HG03095 (cell line): ENCODE measurements at regions not wholly inside any gene's neighbourhood (a gene's known extent, or its start where the extent isn't known, plus 50 kb on each side); places are given as distances from the start of the nearest gene placed in this dataset.

Source experiments
- ATAC-seq: cut with Tn5 transposase; IDR thresholded peaks from one replicate; pipeline ENCODE4 v1.9.1; 2021; ENCODE audit warnings: moderate library complexity; ENCODE audit not compliant: unreplicated experiment

GRCh38 chr13:83350569-83350968, 531.7 kb downstream of the SLITRK1 start:
- no peak for ATAC-seq

DNA sequence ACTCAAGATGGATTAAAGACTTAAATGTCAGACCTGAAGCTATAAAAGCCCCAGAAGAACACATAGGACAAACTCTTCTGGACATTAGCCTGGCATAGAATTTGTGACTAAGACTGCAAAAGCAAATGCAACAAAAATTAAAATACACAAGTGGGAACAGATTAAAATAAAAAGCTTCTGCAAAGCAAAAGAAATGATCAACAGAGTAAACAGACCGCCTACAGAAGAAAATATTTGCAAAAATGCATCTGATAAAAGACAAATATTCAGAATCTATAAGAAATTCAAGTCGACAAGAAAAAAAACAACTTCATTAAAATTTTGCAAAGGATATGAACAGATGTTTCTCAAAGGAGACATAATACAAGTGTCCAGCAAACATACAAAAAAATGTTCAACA, 537.8 kb downstream of the SLITRK1 start:
- ATAC-seq = no peak

DNA sequence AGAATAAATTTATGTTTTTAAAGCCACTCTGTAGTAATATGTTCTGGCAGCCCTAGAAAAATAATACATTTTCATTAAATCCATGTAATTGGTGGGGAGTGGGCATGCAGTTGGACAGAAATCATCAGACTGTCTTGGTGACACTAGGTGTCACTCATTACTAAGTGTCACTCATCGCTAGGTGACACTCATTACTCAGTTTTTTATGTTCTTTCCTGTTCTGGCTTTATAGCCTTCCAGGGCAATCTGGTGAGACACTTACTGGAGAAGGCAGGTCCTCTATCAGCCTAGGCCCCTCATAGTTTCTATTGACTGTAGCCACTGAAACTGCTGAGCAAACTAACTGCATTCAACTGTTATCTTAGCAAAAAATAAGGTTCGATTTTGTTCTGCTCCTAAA, 542.1 kb downstream of the SLITRK1 start:
- ATAC-seq = no peak

DNA sequence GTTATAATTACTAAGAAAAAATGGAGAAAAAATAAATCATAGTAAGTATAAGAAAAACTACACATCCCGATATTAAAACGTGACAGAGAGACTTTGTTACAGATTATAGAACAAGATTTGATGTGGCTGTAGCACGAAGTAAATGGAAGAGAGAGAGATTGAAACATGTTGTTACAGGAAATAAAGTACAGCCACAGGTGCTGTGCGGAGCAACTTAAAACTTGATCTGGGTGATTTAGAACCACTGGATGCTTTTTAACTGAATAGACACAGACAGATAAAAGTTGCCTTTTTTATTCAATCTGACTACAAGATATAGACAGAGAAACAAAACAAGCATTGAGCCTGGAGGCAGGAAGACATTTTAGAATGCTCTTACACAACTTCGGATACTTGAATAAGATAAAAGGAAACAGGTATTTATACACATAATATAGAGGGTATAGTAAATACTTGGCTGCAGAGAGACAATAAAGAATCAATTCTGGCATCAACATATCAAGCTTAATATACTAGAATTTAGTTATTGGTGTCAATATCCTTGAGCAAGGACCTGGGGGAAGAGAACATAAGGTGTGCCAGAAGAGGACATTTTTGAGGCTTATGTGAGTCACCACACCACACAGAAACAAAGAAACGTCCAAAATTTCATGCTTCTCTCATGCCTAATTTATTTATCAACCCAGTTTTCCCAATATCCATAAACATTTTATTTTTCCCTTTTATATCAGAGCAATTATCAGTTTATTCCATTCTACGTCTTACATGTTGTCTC, 548.5 kb downstream of the SLITRK1 start:
- ATAC-seq = no peak

DNA sequence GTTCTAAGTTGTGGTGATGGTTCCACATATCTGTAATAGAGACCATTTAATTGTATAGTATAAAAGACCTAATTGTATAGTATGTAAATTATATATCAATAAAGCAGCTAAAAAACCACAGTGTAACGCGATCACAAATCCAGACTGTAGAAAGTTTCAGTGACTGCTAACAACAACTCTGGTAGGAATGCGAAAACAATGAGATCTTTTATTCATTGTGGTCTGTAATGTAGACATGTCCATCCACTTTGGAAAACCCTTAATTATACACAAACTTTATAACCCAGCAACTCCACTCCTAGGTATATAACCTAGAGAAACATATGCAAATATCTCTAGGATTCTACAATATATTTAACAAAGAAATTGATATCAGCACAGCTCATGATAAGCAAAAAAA, 549.5 kb downstream of the SLITRK1 start:
- no peak for ATAC-seq

DNA sequence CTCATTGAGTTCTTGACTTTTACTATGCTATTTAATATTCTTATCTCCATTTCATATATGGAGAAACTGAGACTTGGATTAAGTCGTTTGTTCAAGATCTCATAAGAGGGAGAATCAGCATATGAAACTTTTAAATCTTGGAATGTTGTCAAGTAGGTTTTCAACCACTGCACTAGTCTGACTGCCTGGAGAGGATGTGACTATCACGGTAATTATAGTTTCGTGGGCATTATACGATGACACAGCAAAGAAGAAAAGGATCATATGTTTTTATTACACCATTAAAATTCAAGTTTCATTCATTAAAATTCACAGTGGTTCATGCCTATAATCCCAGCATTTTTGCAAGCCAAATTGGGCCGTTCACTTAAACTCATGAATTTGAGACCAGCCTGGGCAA, 555.2 kb downstream of the SLITRK1 start:
- ATAC-seq = no peak

GRCh38 chr13:83325125-83325853, 557.0 kb downstream of the SLITRK1 start:
- ATAC-seq = no peak

DNA sequence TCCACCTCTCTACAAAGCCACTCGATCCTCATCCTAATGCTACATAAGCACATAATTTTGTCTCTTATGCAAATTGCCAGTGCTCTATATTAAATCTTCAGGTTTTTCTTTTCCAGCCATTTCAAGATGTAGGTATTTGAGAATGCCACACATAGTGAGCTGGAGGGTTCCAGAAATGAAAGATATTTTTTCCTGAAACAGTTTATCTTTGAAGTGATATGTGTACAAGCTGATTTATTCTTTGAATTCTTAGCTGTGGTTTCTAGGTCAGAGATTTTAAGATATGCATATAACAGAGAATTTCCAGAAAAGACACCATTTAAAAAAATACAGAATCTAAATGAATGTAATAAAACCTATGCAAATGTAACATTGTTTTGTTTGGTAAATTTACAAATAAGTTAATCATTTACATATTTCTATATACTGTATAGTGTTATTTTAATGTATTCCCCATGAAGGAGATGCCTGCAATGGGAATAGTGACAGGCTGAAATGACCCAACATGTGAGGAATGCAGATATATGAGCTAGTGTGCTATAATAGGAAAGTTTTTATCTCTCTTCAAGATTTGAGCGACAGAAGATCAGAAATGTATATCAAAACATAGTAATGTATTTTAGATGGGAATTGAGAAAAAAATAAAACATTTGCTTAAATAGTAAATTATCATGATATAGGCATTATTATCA, 570.2 kb downstream of the SLITRK1 start:
- no peak for ATAC-seq

DNA sequence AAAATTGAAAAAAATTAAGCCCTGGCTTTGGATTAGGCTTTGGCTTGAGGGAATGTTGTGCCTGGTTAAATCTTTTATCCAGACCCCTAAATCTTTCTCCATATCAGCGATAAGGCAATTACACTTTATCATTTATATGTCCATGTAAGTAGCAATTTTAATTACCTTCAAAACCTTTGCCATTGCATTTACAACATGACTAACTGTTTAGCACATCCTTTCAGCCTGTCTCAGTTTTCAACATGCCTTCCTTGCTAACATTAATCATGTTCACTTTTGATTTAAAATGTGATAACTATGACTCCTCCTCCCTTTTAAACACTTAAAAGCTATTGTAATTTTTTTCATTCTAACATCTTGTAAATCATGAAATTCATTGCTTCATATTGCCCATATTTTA, 583.7 kb downstream of the SLITRK1 start:
- ATAC-seq = no peak

DNA sequence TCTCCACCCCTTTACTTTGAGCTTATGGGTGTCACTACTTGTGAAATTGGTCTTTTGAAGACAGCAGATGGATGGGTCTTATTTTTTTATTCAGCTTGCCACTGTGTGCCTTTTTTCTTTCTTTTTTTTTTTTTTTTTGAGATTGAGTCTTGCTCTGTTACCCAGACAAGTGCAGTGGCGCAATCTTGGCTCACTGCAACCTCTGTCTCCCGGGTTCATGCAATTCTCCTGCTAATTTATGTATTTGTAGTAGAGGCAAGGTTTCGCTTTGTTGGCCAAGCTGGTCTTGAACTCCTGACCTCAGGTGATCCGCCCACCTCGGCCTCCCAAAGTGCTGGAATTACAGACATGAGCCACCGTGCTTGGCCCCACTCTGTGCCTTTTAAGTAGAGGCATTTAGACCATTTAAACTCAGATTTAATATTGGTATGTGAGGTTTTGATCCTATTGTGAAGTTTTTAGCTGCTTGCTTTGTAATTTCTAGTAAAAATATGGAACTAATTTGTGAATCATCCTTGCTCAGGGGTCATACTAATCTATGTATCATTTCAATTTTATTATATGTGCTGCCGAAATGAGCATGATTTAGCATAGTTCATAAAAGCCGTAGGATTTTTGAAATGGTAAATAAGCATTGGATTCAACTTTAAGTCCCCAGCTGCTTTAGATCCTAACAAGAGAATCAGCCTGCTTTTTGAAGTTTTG, 584.5 kb downstream of the SLITRK1 start:
- ATAC-seq = no peak

GRCh38 chr13:83295686-83296085, 586.6 kb downstream of the SLITRK1 start:
- ATAC-seq = no peak

- ATAC-seq = no peak
Observed at GRCh38 chr13:83286737-83287136, 595.5 kb downstream of the SLITRK1 start.

DNA sequence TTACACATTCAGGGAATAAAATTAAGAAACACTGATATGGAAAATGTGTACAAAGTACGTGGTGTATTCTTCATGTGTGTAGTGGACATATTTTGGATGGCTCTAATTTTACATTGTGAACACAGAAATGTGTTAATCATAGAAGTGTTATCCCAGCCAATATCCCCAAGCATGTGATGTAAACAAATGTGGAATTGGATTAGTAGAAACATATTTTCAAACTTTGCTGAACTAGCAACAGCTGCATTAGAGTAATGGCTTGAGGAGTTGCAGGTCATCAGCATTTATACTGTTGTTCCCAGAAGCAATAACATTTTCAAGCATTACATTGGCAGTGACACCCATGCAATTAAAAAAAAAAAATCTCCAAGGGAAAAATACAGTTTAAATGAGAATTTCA, 600.6 kb downstream of the SLITRK1 start:
- no peak for ATAC-seq

DNA sequence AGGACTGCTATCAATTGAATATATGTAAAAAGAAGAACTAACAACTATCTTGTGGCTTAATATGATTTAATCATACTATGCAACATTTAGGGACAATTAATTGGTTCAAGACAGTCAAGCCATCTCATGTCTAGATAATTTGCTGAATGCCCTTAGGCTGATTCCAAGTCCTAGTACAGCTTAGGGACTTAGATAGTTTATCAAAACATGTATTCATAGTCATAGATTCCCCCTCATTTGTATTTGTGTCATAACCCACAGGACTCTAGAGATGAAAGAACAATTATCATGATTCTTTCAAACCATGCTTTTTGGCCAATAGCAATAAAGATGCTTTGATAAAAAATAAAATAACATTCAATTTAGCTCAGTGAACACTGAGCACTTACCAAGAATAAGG, 607.6 kb downstream of the SLITRK1 start:
- no peak for ATAC-seq

DNA sequence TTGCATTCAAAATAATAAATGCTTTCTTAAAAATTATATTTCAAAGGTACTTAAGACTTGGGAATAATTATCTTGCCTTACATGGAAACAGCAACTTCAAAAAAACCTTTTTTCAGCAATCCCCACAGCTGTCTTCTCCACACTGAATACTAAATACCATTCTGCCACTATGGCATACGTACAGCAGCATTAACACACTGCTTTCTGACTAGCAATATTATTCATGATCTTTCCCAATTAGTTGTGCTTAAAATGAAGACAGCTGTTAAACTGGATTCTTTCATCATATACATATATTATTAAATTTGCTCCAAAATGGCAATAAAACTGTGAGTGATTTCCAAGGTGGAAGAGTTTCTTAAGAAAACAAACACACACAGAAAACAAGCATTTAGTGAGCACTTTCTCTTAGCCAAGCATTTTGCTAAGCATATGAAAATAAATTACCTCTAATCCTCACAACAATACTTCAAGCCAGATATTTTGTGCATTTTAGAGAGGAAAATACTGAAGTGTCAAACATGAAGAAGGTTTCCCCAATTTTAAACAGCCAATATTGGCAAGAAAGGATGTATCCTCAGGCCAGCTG, 609.5 kb downstream of the SLITRK1 start:
- no peak for ATAC-seq

DNA sequence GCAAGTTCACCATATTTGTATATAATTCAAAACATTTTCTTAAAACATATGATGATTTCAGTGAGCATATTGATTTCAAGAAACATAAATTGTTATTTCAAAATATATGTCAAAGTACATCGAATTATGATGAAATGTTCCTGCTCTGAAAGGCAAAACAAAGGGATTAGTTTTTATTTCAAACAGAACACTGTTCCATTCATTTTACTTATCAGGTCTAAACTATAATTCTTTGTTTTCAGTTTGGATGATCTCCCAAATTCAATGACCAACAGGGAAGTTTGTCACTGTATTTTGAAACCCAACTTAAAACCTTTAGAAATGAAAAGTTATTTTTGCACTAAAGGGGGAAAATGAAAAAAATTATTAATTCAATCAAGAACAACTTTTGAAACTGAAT, 610.2 kb downstream of the SLITRK1 start:
- no peak for ATAC-seq

DNA sequence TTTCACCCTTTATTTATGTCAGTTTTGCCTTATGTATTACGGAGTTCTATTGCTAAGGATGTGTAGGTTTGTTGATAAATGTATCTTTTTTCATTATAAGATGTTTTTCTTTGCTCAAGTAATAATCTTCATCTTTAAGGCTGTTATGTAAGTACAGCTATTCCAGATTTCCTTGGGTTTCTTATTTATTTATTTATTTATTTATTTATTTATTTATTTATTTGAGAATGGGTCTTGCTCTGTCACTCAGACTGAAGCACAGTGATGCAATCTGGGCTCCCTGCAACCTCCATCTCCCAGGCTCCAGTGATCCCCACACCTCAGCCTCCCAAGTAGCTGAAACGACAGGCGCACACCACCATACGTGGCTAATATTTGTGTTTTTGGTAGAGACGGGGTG, 617.0 kb downstream of the SLITRK1 start:
- ATAC-seq = no peak

- no peak for ATAC-seq
Observed at GRCh38 chr13:83248751-83249150, 633.5 kb downstream of the SLITRK1 start.

DNA sequence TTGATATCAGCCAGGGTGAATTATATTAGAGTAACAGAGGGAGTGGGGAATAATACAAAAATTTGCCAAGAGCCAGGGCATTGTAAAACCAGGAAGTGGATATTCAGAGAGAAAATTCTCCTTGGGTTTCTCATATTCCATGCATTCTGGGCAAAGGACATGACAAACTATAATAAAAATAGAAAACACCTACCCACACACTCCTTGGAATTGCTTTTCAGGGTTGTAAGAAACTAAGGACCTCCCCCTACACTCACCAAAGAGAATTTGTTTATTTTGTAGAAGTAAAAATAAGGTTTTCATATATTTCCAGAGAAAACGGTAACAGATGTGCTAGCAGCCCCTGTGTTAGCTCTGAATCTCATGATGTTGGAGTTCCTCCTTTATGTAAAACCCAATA, 649.6 kb downstream of the SLITRK1 start:
- ATAC-seq = no peak

GRCh38 chr13:83229574-83230305, 652.5 kb downstream of the SLITRK1 start:
- ATAC-seq = no peak
